ENCODE measurements at regions not wholly inside any gene's neighbourhood (a gene's known extent, or its start where the extent isn't known, plus 50 kb on each side); places are given as distances from the start of the nearest gene placed in this dataset.
"Not testable (repeated sequence)": the region's sequence is repeated elsewhere in the genome, so short reads cannot be mapped to it uniquely, and the experiment has no call there.

GRCh38 chr20:22967706-22968105 is 67.4 kb upstream of the SSTR4 start:
- DNase-seq, result not testable (repeated sequence)

GRCh38 chr20:22969031-22969430 is 66.1 kb upstream of the SSTR4 start:
- not testable (repeated sequence) for DNase-seq

DNA sequence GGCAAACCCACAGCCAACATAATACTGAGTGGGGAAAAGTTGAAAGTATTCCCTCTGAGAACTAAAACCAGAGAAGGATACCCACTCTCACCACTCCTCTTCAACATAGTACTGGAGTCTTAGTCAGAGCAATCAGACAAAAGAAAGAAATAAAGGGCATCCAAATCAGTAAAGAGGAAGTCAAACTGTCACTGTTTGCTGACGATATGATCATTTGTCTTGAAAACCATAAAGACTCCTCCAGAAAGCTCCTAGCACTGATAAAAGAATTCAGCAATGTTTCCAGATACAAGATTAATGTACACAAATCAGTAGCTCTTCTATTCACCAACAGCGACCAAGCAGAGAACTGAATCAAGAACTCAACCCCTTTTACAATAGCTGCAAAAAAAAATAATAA is 64.0 kb upstream of the SSTR4 start:
- DNase-seq, result not testable (repeated sequence)

- DNase-seq, result no peak
Measured at GRCh38 chr20:22974354-22974753, 60.8 kb upstream of the SSTR4 start.

GRCh38 chr20:22977047-22977785 is 57.9 kb upstream of the SSTR4 start:
- peak; percentile 54 for DNase-seq

DNA sequence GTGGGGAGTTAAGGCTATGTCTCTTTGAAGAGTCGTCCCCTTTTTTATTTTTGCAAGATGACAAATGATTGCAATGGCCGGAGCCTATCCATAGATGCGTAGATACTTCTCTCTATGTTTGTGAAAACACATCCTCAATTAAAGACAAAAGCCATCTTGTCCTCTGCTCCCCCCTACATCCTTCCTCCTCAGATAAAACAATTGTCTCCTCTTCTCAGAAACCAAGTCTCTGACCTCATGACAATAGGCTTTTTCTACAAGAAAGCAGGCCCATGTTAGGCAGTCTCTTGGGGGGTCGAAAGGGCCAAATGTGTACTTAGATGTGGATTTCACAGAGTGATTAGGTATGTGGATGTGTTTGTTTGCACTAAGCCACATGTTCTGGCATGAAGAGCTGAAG is 51.1 kb upstream of the SSTR4 start:
- no peak for DNase-seq

GRCh38 chr20:22984606-22985005 is 50.5 kb upstream of the SSTR4 start:
- peak; percentile 53 for DNase-seq

GRCh38 chr20:22985239-22985778 is 49.8 kb upstream of the SSTR4 start:
- DNase-seq, result no peak
